ENCODE measurements at regions not wholly inside any gene's neighbourhood (a gene's known extent, or its start where the extent isn't known, plus 50 kb on each side); places are given as distances from the start of the nearest gene placed in this dataset.

- intact Hi-C loops (cut with micrococcal nuclease): no loop called here
These were observed 973.0 kb upstream of the SLIT2 start for GRCh38 chr4:19278665-19279064.

GRCh38 chr4:19266566-19266965 is 985.1 kb upstream of the SLIT2 start:
- H3K27ac Mint-ChIP-seq: no peak overlapping the region
- no peaks in the 10 kb centered on the region for H3K4me1 Mint-ChIP-seq

More at GRCh38 chr4:19278665-19279064, 973.0 kb upstream of the SLIT2 start:
- Mint-ChIP-seq H3K27ac (no peak overlapping the region), H3K36me3 (no peaks in the 10 kb centered on the region), H3K9me3 (peaks cover 0 to 44% (median 16%) of the 10 kb centered on the region in 8 donors), H3K4me3 (no peak overlapping the region), H3K4me1 (no peaks in the 10 kb centered on the region), H3K27me3 (no peaks in the 10 kb centered on the region)
- no peaks in the 10 kb centered on the region for H3K9me3 ChIP-seq (ENCODE audit: control insufficient read depth in 1 of 2, low read length in 2 of 2)
- no peak for DNase-seq
- no peaks in the 10 kb centered on the region for H3K27me3 ChIP-seq (ENCODE audit: insufficient read depth, low read length)
- ChIA-PET POLR2A (ENCODE audit: partially characterized antibody) (no interaction called here), CTCF (ENCODE audit: partially characterized antibody) (no interaction called here)
- H3K27ac ChIP-seq (ENCODE audit: low read depth, low read length): no peak overlapping the region
- H3K4me1 ChIP-seq (ENCODE audit: insufficient read depth, low read length): no peaks in the 10 kb centered on the region
- H3K36me3 ChIP-seq (ENCODE audit: insufficient read depth, low read length): no peaks in the 10 kb centered on the region
- no peak overlapping the region for H3K4me3 ChIP-seq (ENCODE audit: low read length in 2 of 2)

GRCh38 chr4:19262467-19262866 is 989.2 kb upstream of the SLIT2 start:
- Histone ChIP-seq H3K9me3 (ENCODE audit: control insufficient read depth in 1 of 2, low read length in 2 of 2) (no peaks in the 10 kb centered on the region), H3K4me3 (ENCODE audit: low read length in 2 of 2) (no peak overlapping the region), H3K4me1 (ENCODE audit: insufficient read depth, low read length) (no peaks in the 10 kb centered on the region), H3K27me3 (ENCODE audit: insufficient read depth, low read length) (no peaks in the 10 kb centered on the region), H3K36me3 (ENCODE audit: insufficient read depth, low read length) (no peaks in the 10 kb centered on the region), H3K27ac (ENCODE audit: low read depth, low read length) (no peak overlapping the region)
- CTCF ChIA-PET (ENCODE audit: partially characterized antibody): no interaction called here
- peaks cover 3 to 26% (median 12%) of the 10 kb centered on the region in 8 donors for H3K9me3 Mint-ChIP-seq
- H3K36me3 Mint-ChIP-seq: no peaks in the 10 kb centered on the region
- H3K27ac Mint-ChIP-seq: no peak overlapping the region
- no peaks in the 10 kb centered on the region for H3K4me1 Mint-ChIP-seq
- POLR2A ChIA-PET (ENCODE audit: partially characterized antibody): no interaction called here
- DNase-seq: no peak
- no peak overlapping the region for H3K4me3 Mint-ChIP-seq
- no peaks in the 10 kb centered on the region for H3K27me3 Mint-ChIP-seq
- intact Hi-C loops (cut with micrococcal nuclease): no loop called here

More at GRCh38 chr4:19266566-19266965, 985.1 kb upstream of the SLIT2 start:
- POLR2A ChIA-PET (ENCODE audit: partially characterized antibody): no interaction called here
- Mint-ChIP-seq H3K27me3 (no peaks in the 10 kb centered on the region), H3K4me3 (no peak overlapping the region), H3K36me3 (no peaks in the 10 kb centered on the region), H3K9me3 (peaks cover 7 to 19% (median 15%) of the 10 kb centered on the region in 8 donors)
- no peaks in the 10 kb centered on the region for H3K4me1 ChIP-seq (ENCODE audit: insufficient read depth, low read length)
- H3K27ac ChIP-seq (ENCODE audit: low read depth, low read length): no peak overlapping the region
- CTCF ChIA-PET (ENCODE audit: partially characterized antibody): no interaction called here
- intact Hi-C loops (cut with micrococcal nuclease): no loop called here
- no peaks in the 10 kb centered on the region for H3K9me3 ChIP-seq (ENCODE audit: control insufficient read depth in 1 of 2, low read length in 2 of 2)
- DNase-seq: no peak
- no peaks in the 10 kb centered on the region for H3K27me3 ChIP-seq (ENCODE audit: insufficient read depth, low read length)
- H3K36me3 ChIP-seq (ENCODE audit: insufficient read depth, low read length): no peaks in the 10 kb centered on the region
- H3K4me3 ChIP-seq (ENCODE audit: low read length in 2 of 2): no peak overlapping the region

GRCh38 chr4:19260346-19260745 is 991.4 kb upstream of the SLIT2 start:
- no peaks in the 10 kb centered on the region for H3K4me1 ChIP-seq (ENCODE audit: insufficient read depth, low read length)
- H3K27ac Mint-ChIP-seq: no peak overlapping the region
- H3K27me3 ChIP-seq (ENCODE audit: insufficient read depth, low read length): no peaks in the 10 kb centered on the region
- no peaks in the 10 kb centered on the region for H3K36me3 ChIP-seq (ENCODE audit: insufficient read depth, low read length)
- no peaks in the 10 kb centered on the region for H3K4me1 Mint-ChIP-seq
- no peak overlapping the region for H3K4me3 ChIP-seq (ENCODE audit: low read length in 2 of 2)
- no peaks in the 10 kb centered on the region for H3K36me3 Mint-ChIP-seq
- H3K9me3 Mint-ChIP-seq: peaks cover 3 to 30% (median 16%) of the 10 kb centered on the region in 8 donors
- no peak for DNase-seq
- H3K27ac ChIP-seq (ENCODE audit: low read depth, low read length): no peak overlapping the region
- POLR2A ChIA-PET (ENCODE audit: partially characterized antibody): no interaction called here
- CTCF ChIA-PET (ENCODE audit: partially characterized antibody): no interaction called here
- intact Hi-C loops (cut with micrococcal nuclease): no loop called here
- no peak overlapping the region for H3K4me3 Mint-ChIP-seq
- H3K27me3 Mint-ChIP-seq: no peaks in the 10 kb centered on the region
- no peaks in the 10 kb centered on the region for H3K9me3 ChIP-seq (ENCODE audit: control insufficient read depth in 1 of 2, low read length in 2 of 2)

- H3K4me1 ChIP-seq (ENCODE audit: insufficient read depth, low read length): no peaks in the 10 kb centered on the region
- H3K27me3 ChIP-seq (ENCODE audit: insufficient read depth, low read length): no peaks in the 10 kb centered on the region
- Mint-ChIP-seq H3K36me3 (no peaks in the 10 kb centered on the region), H3K27me3 (no peaks in the 10 kb centered on the region), H3K4me3 (no peak overlapping the region), H3K4me1 (no peaks in the 10 kb centered on the region), H3K9me3 (peaks cover 2 to 31% (median 18%) of the 10 kb centered on the region in 8 donors), H3K27ac (no peak overlapping the region)
- H3K36me3 ChIP-seq (ENCODE audit: insufficient read depth, low read length): no peaks in the 10 kb centered on the region
- H3K27ac ChIP-seq (ENCODE audit: low read depth, low read length): no peak overlapping the region
- H3K9me3 ChIP-seq (ENCODE audit: control insufficient read depth in 1 of 2, low read length in 2 of 2): no peaks in the 10 kb centered on the region
- H3K4me3 ChIP-seq (ENCODE audit: low read length in 2 of 2): no peak overlapping the region
- DNase-seq: no peak
- POLR2A ChIA-PET (ENCODE audit: partially characterized antibody): no interaction called here
- CTCF ChIA-PET (ENCODE audit: partially characterized antibody): no interaction called here
- intact Hi-C loops (cut with micrococcal nuclease): no loop called here
These were observed 991.8 kb upstream of the SLIT2 start for GRCh38 chr4:19259920-19260319.

- Mint-ChIP-seq H3K4me3 (no peak overlapping the region), H3K27me3 (no peaks in the 10 kb centered on the region), H3K36me3 (no peaks in the 10 kb centered on the region), H3K4me1 (no peaks in the 10 kb centered on the region), H3K27ac (no peak overlapping the region), H3K9me3 (peaks cover 2 to 30% (median 24%) of the 10 kb centered on the region in 8 donors)
- Histone ChIP-seq H3K4me3 (ENCODE audit: low read length in 2 of 2) (no peak overlapping the region), H3K27me3 (ENCODE audit: insufficient read depth, low read length) (no peaks in the 10 kb centered on the region), H3K9me3 (ENCODE audit: control insufficient read depth in 1 of 2, low read length in 2 of 2) (no peaks in the 10 kb centered on the region), H3K36me3 (ENCODE audit: insufficient read depth, low read length) (no peaks in the 10 kb centered on the region), H3K4me1 (ENCODE audit: insufficient read depth, low read length) (no peaks in the 10 kb centered on the region), H3K27ac (ENCODE audit: low read depth, low read length) (no peak overlapping the region)
- ChIA-PET CTCF (ENCODE audit: partially characterized antibody) (no interaction called here), POLR2A (ENCODE audit: partially characterized antibody) (no interaction called here)
- intact Hi-C loops (cut with micrococcal nuclease): no loop called here
- no peak for DNase-seq
These were observed 994.9 kb upstream of the SLIT2 start for GRCh38 chr4:19256823-19257222.

- Mint-ChIP-seq H3K27me3 (no peaks in the 10 kb centered on the region), H3K4me3 (no peak overlapping the region), H3K9me3 (peaks cover 2 to 44% (median 27%) of the 10 kb centered on the region in 8 donors), H3K27ac (no peak overlapping the region), H3K36me3 (no peaks in the 10 kb centered on the region), H3K4me1 (no peaks in the 10 kb centered on the region)
- ChIA-PET CTCF (ENCODE audit: partially characterized antibody) (no interaction called here), POLR2A (ENCODE audit: partially characterized antibody) (no interaction called here)
- Histone ChIP-seq H3K36me3 (ENCODE audit: insufficient read depth, low read length) (no peaks in the 10 kb centered on the region), H3K27ac (ENCODE audit: low read depth, low read length) (no peak overlapping the region), H3K27me3 (ENCODE audit: insufficient read depth, low read length) (no peaks in the 10 kb centered on the region), H3K4me1 (ENCODE audit: insufficient read depth, low read length) (no peaks in the 10 kb centered on the region), H3K9me3 (ENCODE audit: control insufficient read depth in 1 of 2, low read length in 2 of 2) (no peaks in the 10 kb centered on the region), H3K4me3 (ENCODE audit: low read length in 2 of 2) (no peak overlapping the region)
- DNase-seq: no peak
- intact Hi-C loops (cut with micrococcal nuclease): no loop called here
These were observed 997.2 kb upstream of the SLIT2 start for GRCh38 chr4:19254486-19254885.

GRCh38 chr4:19248023-19248422 is 1003.7 kb upstream of the SLIT2 start:
- no peaks in the 10 kb centered on the region for H3K4me1 Mint-ChIP-seq
- CTCF ChIA-PET (ENCODE audit: partially characterized antibody): no interaction called here
- POLR2A ChIA-PET (ENCODE audit: partially characterized antibody): no interaction called here
- no peaks in the 10 kb centered on the region for H3K36me3 Mint-ChIP-seq
- DNase-seq: no peak
- H3K4me1 ChIP-seq (ENCODE audit: insufficient read depth, low read length): no peaks in the 10 kb centered on the region
- intact Hi-C loops (cut with micrococcal nuclease): no loop called here
- no peaks in the 10 kb centered on the region for H3K27me3 Mint-ChIP-seq
- H3K9me3 ChIP-seq (ENCODE audit: control insufficient read depth in 1 of 2, low read length in 2 of 2): no peaks in the 10 kb centered on the region
- no peak overlapping the region for H3K27ac Mint-ChIP-seq
- no peaks in the 10 kb centered on the region for H3K27me3 ChIP-seq (ENCODE audit: insufficient read depth, low read length)
- no peak overlapping the region for H3K4me3 Mint-ChIP-seq
- H3K27ac ChIP-seq (ENCODE audit: low read depth, low read length): no peak overlapping the region
- no peaks in the 10 kb centered on the region for H3K36me3 ChIP-seq (ENCODE audit: insufficient read depth, low read length)
- no peak overlapping the region for H3K4me3 ChIP-seq (ENCODE audit: low read length in 2 of 2)
- H3K9me3 Mint-ChIP-seq: peaks cover 3 to 29% (median 11%) of the 10 kb centered on the region in 8 donors

All from CD4-positive, alpha-beta memory T cell (primary cell).